Retina (tissue), 1 donor: ENCODE measurements at regions not wholly inside any gene's neighbourhood (a gene's known extent, or its start where the extent isn't known, plus 50 kb on each side); places are given as distances from the start of the nearest gene placed in this dataset.
"Not testable (repeated sequence)": the region's sequence is repeated elsewhere in the genome, so short reads cannot be mapped to it uniquely, and the experiment has no call there.

Experiments
- DNase-seq: peaks from one replicate; pipeline ENCODE4 v3.0.0-alpha.2; 2016

GRCh38 chr10:9828110-9828509 lies 1189.6 kb upstream of the CELF2 start:
- no peak for DNase-seq

- DNase-seq = peak; percentile 28
Observed at GRCh38 chr10:9833942-9834341, 1183.7 kb upstream of the CELF2 start.

GRCh38 chr10:9834434-9834833 lies 1183.2 kb upstream of the CELF2 start:
- DNase-seq = no peak

- DNase-seq = no peak
Observed at GRCh38 chr10:9845075-9845474, 1172.6 kb upstream of the CELF2 start.

- no peak for DNase-seq
Observed at GRCh38 chr10:9848278-9848677, 1169.4 kb upstream of the CELF2 start.

- DNase-seq = no peak
Observed at GRCh38 chr10:9848981-9849380, 1168.7 kb upstream of the CELF2 start.

- no peak for DNase-seq
Observed at GRCh38 chr10:9850415-9850814, 1167.3 kb upstream of the CELF2 start.

GRCh38 chr10:9851808-9852207 lies 1165.9 kb upstream of the CELF2 start:
- no peak for DNase-seq

- peak; percentile 6 for DNase-seq
Observed at GRCh38 chr10:9853405-9854355, 1164.0 kb upstream of the CELF2 start.

GRCh38 chr10:9855451-9855850 lies 1162.2 kb upstream of the CELF2 start:
- not testable (repeated sequence) for DNase-seq

GRCh38 chr10:9858816-9859215 lies 1158.9 kb upstream of the CELF2 start:
- DNase-seq = no peak

GRCh38 chr10:9860045-9860444 lies 1157.6 kb upstream of the CELF2 start:
- no peak for DNase-seq

GRCh38 chr10:9863559-9864121 lies 1154.0 kb upstream of the CELF2 start:
- no peak for DNase-seq

GRCh38 chr10:9868499-9868898 lies 1149.2 kb upstream of the CELF2 start:
- DNase-seq = no peak

- no peak for DNase-seq
Observed at GRCh38 chr10:9869205-9869604, 1148.5 kb upstream of the CELF2 start.

GRCh38 chr10:9869606-9870176 lies 1148.0 kb upstream of the CELF2 start:
- no peak for DNase-seq

- DNase-seq = no peak
Observed at GRCh38 chr10:9875353-9875752, 1142.3 kb upstream of the CELF2 start.

- no peak for DNase-seq
Observed at GRCh38 chr10:9877978-9878377, 1139.7 kb upstream of the CELF2 start.

GRCh38 chr10:9878383-9878782 lies 1139.3 kb upstream of the CELF2 start:
- no peak for DNase-seq

- no peak for DNase-seq
Observed at GRCh38 chr10:9885761-9886160, 1131.9 kb upstream of the CELF2 start.

GRCh38 chr10:9886772-9887171 lies 1130.9 kb upstream of the CELF2 start:
- no peak for DNase-seq

- no peak for DNase-seq
Observed at GRCh38 chr10:9895453-9895852, 1122.2 kb upstream of the CELF2 start.

GRCh38 chr10:9895981-9896380 lies 1121.7 kb upstream of the CELF2 start:
- DNase-seq = no peak
